Psoas muscle (tissue), 7 donors: ENCODE measurements at regions not wholly inside any gene's neighbourhood (a gene's known extent, or its start where the extent isn't known, plus 50 kb on each side); places are given as distances from the start of the nearest gene placed in this dataset.

ENCODE experiments used
- ATAC-seq, 4 donors: fragments of 200-7000 bp; cut with Tn5 transposase; one replicate each; pipeline ENCODE4 v1.9.1; 2020; ENCODE audit warnings: moderate library complexity in 3 of 4, mild to moderate bottlenecking in 2 of 4
- DNase-seq, 2 donors: peaks; one replicate each; pipeline ENCODE4 v3.0.0-alpha.2; 2020
- H3K27ac ChIP-seq: fragments of 200-600 bp; one replicate; pipeline ENCODE4 v1.8.0; 2022
- H3K27me3 ChIP-seq, 3 donors: fragments of 200-600 bp in 1 of 3; one replicate each; pipeline versions ENCODE4 v1.6.1 to v1.8.0; 2013 to 2022; ENCODE audit warnings: low read length in 2 of 3, mild to moderate bottlenecking in 2 of 3, moderate library complexity in 1 of 3; ENCODE audit not compliant: insufficient read depth in 3 of 3
- H3K36me3 ChIP-seq, 2 donors: fragments of 200-600 bp in 1 of 2; one replicate each; pipeline versions ENCODE4 v1.6.1 to v1.8.0; 2013 to 2022; ENCODE audit warnings: low read depth in 1 of 2, mild to moderate bottlenecking in 1 of 2, moderate library complexity in 1 of 2; ENCODE audit not compliant: insufficient read depth in 1 of 2
- H3K4me1 ChIP-seq: fragments of 200-600 bp; one replicate; pipeline ENCODE4 v1.8.0; 2022
- H3K4me3 ChIP-seq: fragments of 200-600 bp; one replicate; pipeline ENCODE4 v1.8.0; 2022; ENCODE audit warnings: mild to moderate bottlenecking
- H3K9me3 ChIP-seq: fragments of 200-600 bp; one replicate; pipeline ENCODE4 v1.8.0; 2022
- WGBS, 3 donors: extraction: QIAGEN DNeasy Blood & Tissue Kit; methylation state at CpG; one replicate each; pipeline versions ENCODE4 v1.1.6 to v1.1.7; 2013; 5-methylcytosine and 5-hydroxymethylcytosine counted together
- intact Hi-C, 2 donors: fragments of 100-400 bp; cut with DNase I; formaldehyde crosslinking; loops; one replicate each; pipeline versions ENCODE4 v1.11.0 to v1.14.2; 2022
- TF ChIP-seq, protein P1 (sequence below): fragments of 200-600 bp; IDR thresholded peaks from one replicate; pipeline ENCODE4 v1.8.0; 2022; ENCODE audit warnings: antibody characterized with exemption
- donor health status: healthy with polysubstance abuse.
- donor health status: DM: no; HTN: no; CAD: no; lungs with moderate emphysema.
- donor health status: Bipolar disorder and iron deficiency.
- donor health status: healthy.
- donor health status: DM: yes; HTN: yes; CAD: no.
- donor health status: DM: no; HTN: no; CAD: no.
- donor health status: DM: yes; HTN: yes; CAD: no.

- H3K27ac ChIP-seq: no peak overlapping the region
- H3K9me3 ChIP-seq: no peaks in the 10 kb centered on the region
- intact Hi-C loops: no loop called here
- no peak overlapping the region for H3K4me3 ChIP-seq
- H3K4me1 ChIP-seq: no peaks in the 10 kb centered on the region
- DNase-seq: no peak
- no peak for ATAC-seq
- H3K27me3 ChIP-seq: no peaks in the 10 kb centered on the region
- 66 to 77% (median 68%) methylated on average over 8 of the region's 8 CpGs for WGBS, 3 donors
- TF ChIP-seq, protein P1, sequence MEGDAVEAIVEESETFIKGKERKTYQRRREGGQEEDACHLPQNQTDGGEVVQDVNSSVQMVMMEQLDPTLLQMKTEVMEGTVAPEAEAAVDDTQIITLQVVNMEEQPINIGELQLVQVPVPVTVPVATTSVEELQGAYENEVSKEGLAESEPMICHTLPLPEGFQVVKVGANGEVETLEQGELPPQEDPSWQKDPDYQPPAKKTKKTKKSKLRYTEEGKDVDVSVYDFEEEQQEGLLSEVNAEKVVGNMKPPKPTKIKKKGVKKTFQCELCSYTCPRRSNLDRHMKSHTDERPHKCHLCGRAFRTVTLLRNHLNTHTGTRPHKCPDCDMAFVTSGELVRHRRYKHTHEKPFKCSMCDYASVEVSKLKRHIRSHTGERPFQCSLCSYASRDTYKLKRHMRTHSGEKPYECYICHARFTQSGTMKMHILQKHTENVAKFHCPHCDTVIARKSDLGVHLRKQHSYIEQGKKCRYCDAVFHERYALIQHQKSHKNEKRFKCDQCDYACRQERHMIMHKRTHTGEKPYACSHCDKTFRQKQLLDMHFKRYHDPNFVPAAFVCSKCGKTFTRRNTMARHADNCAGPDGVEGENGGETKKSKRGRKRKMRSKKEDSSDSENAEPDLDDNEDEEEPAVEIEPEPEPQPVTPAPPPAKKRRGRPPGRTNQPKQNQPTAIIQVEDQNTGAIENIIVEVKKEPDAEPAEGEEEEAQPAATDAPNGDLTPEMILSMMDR: no peak
- H3K36me3 ChIP-seq: no peaks in the 10 kb centered on the region
Observed at GRCh38 chr13:33519561-33520467, 234.3 kb upstream of the STARD13 start.

DNA sequence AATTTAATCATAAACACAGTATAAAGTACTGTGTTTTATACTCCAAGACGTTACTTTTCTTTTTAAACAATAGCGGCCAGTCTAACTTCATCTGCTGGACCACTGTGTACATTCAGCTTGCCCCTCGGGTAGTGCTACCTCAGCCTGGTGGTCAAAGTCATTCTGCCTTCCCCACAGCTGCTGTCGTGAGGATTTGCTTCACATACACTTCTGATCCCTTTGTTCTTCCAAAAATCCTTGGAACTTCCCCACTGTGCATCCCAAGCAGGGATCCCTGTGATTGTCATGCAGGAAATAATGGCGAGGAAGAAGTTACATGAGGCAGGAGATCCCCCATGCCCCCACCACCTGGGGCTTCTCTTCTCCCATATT, 234.9 kb upstream of the STARD13 start:
- Histone ChIP-seq H3K4me3 (no peak overlapping the region), H3K27me3 (no peaks in the 10 kb centered on the region), H3K36me3 (no peaks in the 10 kb centered on the region), H3K9me3 (no peaks in the 10 kb centered on the region), H3K27ac (no peak overlapping the region), H3K4me1 (no peaks in the 10 kb centered on the region)
- TF ChIP-seq, protein P1: no peak
- intact Hi-C loops: no loop called here
- no peak for DNase-seq
- 65 to 77% (median 67%) methylated on average over 5 of the region's 5 CpGs for WGBS, 3 donors
- no peak for ATAC-seq

DNA sequence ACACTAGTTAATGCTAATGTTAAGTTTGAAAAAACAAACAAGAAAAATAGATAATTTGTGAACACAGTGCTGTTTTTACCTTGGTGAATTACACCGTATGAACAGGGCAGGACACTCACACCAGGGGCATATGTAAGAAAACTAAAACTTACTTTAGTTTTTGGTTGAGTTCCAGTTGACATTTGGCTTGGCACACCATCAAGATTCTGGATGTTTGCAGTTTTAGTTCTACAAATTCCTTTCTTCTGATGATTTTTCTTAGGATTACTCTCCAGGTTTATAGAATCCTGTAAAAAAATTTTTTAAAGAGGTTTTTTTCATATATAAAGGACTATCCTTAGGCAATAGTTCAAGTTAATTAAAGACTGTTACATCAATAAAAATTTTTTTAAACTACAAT, 238.5 kb upstream of the STARD13 start:
- Histone ChIP-seq H3K9me3 (no peaks in the 10 kb centered on the region), H3K36me3 (no peaks in the 10 kb centered on the region), H3K4me1 (no peaks in the 10 kb centered on the region), H3K27me3 (no peaks in the 10 kb centered on the region), H3K27ac (no peak overlapping the region), H3K4me3 (no peak overlapping the region)
- DNase-seq (no peak), ATAC-seq (no peak)
- intact Hi-C loops: no loop called here
- TF ChIP-seq, protein P1: no peak
- 65 to 80% (median 71%) methylated on average over 1 of the region's 1 CpG for WGBS, 3 donors

- intact Hi-C loops: no loop called here
Observed at GRCh38 chr13:33525763-33526162, 240.2 kb upstream of the STARD13 start.

More at GRCh38 chr13:33525763-33526162, 240.2 kb upstream of the STARD13 start:
- Histone ChIP-seq H3K4me1 (no peaks in the 10 kb centered on the region), H3K9me3 (no peaks in the 10 kb centered on the region), H3K27ac (no peak overlapping the region), H3K4me3 (no peak overlapping the region), H3K36me3 (no peaks in the 10 kb centered on the region), H3K27me3 (no peaks in the 10 kb centered on the region)
- TF ChIP-seq, protein P1: no peak
- no peak for DNase-seq
- WGBS, 3 donors: 39 to 61% (median 45%) methylated on average over 4 of the region's 4 CpGs
- ATAC-seq: no peak
